Stimulated activated CD4-positive, alpha-beta T cell treated with anti-CD3 and anti-CD28 coated beads, Interleukin-12 subunit alpha, Interleukin-12 subunit beta, amount 100 ng/mL, for 48 hours (primary cell): ENCODE measurements at regions not wholly inside any gene's neighbourhood (a gene's known extent, or its start where the extent isn't known, plus 50 kb on each side); places are given as distances from the start of the nearest gene placed in this dataset.

Experiments used
- DNase-seq, 3 donors: peaks; one replicate each; pipeline ENCODE4 v3.0.0-alpha.2; 2020; ENCODE audit warnings: low read depth in 2 of 3, low spot score in 1 of 3

DNA sequence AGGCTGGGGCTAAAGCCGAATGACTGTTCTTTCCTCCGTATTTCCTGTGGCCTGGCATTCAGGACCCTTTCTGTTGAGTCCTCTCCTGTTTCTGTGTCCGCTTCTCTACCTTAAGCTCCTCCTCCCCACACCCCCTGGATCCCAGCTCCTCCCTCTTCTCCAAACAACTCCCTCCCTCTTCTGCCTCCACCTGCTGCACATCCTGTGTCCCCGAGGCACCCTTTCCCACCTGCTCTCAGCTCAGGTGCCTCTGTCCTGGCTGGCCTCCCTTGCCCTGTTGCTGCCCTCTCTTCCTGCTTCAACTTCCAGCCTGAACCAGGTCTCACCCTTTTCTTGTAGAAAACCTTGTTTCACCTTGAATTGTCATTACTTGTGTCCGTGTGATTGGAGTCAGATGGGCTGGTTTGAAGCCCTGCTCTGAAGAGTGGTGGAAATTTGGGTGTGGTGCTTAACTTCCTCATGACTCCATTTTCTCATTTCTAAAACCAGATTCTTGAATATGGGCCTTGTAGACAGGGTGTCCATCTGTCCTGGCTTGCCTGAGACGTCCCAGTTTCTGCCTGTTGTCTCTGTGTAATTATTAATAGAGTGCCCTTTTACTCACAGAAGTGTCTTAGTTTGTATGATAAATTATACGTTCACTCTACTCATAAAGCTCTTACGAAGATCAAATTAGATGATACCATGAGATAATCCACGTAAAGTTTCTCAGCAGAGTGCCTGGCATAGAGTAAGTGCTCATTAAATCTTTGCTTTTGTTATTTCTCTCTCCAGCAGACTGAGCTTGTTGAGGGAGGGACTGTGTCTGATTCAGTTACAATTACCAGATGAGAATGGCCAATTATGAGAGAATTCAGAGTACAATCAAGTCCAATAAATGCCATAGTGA is 58.9 kb upstream of the TRABD2B start:
- no peak for DNase-seq

DNA sequence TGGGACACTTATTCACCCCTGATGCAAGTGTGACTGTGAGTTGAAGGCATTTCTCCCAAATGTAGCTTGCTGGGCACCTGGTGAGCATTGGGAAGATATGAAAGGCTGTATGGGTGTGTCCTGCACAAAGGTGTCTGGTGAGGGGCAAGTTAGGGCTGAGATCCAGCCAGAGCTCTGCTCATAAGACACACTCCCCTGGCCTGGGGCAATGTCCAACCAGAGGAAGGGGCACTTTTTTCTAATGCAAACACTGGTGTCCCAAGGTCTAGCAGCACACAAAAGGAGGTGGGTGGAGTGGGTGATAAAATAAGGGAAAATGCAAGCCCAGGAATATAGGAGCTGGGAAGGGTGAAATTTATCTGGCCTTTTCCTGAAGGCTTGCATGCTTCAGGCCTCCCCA is 57.0 kb upstream of the TRABD2B start:
- no peak for DNase-seq

DNA sequence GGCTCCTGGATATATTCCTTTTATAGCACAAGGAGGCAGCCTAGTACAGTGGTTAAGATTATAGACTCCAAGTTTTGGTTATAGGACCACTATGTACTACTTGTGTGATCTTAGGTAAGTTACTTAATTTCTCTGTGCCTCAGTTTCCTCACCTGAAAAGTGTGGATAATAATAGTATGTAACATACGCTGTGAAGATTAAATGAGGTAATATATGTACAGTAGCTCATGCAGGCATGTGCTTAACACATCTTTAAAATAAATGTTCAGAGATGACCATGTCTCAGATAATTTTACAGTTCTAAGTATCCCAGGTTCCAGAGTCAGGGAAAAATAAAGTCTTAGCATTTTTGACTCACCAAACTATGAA is 55.7 kb upstream of the TRABD2B start:
- DNase-seq = no peak

DNA sequence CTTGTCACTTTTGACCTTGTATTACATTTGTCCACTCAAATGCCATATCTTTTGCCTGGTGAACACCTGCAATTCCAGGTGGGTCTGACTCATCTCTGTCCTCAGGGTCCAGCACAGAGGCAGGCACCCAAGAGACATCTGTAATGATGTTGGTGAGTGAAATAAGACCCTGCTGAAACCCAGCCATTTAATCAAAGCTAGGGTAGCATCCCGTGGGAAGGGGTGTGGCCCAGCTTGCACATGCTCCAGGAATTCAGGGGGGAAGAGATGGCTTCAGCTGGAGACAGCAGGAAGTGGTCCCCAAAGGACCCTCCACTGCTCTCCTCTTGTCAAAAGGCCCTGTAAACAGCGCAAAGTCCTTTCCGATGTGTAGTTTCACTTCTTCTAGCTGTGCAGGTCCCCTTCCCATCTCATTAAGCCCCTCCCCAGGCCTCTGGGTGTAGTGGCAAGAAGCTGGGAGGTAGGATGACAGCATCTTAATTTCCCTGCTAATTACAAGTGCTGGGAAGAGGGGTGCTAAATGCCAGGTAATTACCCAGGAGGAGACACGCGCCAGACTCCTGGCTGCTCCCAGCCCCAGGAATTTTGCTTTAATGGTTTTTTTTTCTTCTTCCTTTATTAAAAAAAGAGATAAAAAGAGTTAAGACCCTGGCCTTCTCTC is 54.4 kb upstream of the TRABD2B start:
- no peak for DNase-seq

DNA sequence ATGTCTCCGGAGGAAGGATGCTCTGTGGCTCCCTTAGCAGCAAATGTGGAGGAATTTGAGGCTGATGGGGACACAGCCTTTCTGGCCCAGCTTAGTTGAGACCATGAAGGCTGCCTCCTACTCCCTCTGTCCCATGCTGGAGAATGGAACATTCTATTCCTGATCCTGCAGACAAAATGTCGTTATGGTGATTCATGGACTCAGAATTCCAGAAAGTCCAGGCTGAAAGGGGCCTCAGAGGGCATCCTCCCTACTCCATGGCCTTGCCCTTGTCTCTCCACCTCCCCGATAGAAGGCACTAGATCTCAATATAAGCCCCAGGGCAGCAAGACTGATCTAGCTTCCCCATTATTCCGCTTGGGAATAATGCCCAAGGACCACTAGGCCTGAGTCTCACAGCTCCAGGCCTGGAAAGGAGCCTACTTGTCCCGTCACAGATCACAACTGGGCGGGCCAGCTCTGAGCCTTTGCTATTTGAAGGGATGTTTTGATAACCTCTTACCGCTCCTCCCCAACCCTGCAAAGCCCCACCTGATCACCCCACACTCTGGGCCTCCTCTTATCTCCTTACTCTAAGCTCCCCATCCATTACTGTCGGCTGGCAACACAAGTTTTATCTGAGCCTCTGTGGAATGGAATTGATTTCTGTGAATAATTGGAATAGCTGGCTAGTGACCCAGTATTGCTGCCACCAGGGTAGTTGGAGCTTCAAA is 52.8 kb upstream of the TRABD2B start:
- DNase-seq = no peak

DNA sequence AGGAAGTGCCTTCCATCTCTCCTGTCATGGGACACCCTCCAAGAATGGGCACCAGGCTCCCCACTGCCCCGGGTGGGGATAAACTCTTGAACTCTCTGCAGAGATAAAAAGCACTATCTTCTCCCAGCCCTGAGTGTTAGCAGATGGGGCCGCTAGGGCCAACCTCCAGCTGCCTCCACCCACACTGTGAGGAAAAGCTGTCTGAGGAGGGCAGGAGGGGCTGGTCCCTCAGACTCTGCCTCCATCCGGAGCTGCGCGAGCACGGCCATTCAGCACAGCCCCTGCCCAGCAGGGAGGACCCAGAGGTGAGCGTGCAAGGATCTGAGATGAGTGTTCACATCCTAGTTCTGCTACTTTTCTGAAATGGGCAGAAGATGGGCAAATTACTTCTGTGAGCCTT is 51.8 kb upstream of the TRABD2B start:
- DNase-seq = no peak

DNA sequence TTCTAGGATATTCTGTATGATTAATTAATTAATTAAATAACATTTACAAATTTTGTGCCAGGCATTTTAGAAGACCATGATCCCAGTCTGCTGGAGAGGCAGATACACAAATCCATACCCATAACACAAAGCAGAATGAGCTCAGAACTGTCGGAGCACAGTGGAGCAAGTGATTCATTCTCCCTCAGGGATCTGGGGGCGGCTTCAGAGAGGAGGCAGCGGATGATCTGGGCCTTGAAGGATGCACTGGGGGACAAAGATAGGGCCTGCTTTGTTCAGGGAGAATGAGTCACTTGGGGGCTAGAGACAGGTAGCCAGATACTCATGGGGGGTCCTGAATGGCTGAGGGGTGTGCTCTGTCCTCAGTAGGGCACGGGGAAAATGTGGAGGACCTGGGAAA is 50.9 kb upstream of the TRABD2B start:
- DNase-seq = no peak

DNA sequence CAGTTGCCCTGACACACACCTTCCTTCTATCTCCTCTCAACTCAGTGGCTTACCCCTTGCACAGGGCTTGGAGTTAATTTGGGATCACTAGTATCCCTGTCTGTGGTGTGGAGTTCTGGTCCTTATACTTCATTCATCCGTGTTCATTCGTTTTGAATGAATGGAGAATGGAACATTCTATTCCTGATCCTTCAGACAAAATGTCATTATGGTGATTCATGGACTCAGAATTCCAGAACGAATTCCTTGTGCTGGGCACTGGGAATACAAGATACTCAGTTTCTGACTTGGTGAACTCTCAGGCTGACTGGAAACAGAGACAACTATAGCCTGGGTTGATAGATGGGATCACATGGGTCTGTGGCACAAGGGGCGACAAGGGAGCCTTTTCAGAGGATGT is 49.9 kb upstream of the TRABD2B start:
- no peak for DNase-seq
